ENCODE measurements at regions not wholly inside any gene's neighbourhood (a gene's known extent, or its start where the extent isn't known, plus 50 kb on each side); places are given as distances from the start of the nearest gene placed in this dataset.

- TF ChIP-seq YY1 (IDR thresholded peaks at IDR 0.05; ENCODE audit: insufficient read depth, insufficient read length), result no peak
- no peak for TF ChIP-seq ZNF274 (IDR thresholded peaks at IDR 0.05; ENCODE audit: low read depth, low read length)
- TF ChIP-seq SUZ12 (IDR thresholded peaks at IDR 0.05; ENCODE audit: extremely low read depth, insufficient read depth, insufficient read length), result no peak
Measured at GRCh38 chr13:62482351-62482750, 1066.7 kb upstream of the PCDH20 start.
